AG09319 (cell line): ENCODE measurements at regions not wholly inside any gene's neighbourhood (a gene's known extent, or its start where the extent isn't known, plus 50 kb on each side); places are given as distances from the start of the nearest gene placed in this dataset.

Source experiments
- DNase-seq: peaks from one replicate; pipeline ENCODE4 v3.0.0-alpha.2; 2010; ENCODE audit warnings: low read depth; ENCODE audit errors: extremely low read depth
- TF ChIP-seq, protein P1 (sequence below): IDR thresholded peaks from 2 replicates; pipeline ENCODE4 v1.5.1; 2011; ENCODE audit warnings: low read depth, mild to moderate bottlenecking, inconsistent platforms, low read length, moderate library complexity

DNA sequence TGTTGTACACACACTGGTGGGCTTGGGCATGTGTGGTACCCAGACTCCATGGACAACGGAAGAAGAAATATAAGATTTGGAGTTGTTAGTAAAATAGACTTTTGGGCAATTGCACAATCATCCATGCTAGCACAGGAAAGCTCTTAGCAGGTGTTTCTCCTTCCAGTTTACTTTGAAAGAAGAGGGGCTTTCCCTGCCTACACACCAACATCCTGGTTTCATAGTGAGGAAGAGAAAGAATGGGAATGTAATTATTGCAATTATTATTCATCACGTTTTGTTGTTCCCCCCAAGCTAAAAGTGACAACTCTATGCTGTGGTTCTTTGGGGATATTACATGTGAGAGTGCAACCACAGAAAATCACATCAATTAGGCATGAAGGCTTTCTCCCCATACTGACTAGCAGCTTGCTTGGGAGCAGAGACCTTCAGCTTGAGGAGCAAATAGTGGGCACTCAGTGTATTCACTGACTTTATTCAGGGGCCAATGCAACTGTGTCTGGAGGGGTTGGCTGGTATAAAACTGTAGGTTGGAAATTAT lies 57.2 kb upstream of the PUDP start:
- TF ChIP-seq, protein P1, sequence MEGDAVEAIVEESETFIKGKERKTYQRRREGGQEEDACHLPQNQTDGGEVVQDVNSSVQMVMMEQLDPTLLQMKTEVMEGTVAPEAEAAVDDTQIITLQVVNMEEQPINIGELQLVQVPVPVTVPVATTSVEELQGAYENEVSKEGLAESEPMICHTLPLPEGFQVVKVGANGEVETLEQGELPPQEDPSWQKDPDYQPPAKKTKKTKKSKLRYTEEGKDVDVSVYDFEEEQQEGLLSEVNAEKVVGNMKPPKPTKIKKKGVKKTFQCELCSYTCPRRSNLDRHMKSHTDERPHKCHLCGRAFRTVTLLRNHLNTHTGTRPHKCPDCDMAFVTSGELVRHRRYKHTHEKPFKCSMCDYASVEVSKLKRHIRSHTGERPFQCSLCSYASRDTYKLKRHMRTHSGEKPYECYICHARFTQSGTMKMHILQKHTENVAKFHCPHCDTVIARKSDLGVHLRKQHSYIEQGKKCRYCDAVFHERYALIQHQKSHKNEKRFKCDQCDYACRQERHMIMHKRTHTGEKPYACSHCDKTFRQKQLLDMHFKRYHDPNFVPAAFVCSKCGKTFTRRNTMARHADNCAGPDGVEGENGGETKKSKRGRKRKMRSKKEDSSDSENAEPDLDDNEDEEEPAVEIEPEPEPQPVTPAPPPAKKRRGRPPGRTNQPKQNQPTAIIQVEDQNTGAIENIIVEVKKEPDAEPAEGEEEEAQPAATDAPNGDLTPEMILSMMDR: no peak
- no peak for DNase-seq

DNA sequence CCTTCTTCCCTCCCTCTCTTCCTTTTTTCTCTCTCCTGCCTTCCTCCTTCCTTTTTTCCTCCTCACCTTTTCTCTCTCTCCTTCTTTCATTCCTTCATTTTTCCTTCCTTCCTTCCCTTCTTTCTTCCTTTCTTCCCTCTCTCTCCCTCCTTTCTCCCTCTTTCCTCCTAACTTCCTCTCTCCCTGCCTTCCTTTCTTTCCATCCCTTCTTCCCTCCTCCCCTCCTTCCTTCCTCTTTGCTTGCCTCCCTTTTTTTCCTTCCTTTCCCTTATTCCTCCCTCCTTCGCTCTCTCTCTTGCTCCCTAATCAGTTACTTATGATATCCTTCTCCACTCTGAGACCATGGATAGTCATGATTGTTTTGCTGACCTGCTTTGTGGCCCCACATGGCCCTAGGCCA lies 56.7 kb upstream of the PUDP start:
- DNase-seq: no peak
- TF ChIP-seq, protein P1: no peak

DNA sequence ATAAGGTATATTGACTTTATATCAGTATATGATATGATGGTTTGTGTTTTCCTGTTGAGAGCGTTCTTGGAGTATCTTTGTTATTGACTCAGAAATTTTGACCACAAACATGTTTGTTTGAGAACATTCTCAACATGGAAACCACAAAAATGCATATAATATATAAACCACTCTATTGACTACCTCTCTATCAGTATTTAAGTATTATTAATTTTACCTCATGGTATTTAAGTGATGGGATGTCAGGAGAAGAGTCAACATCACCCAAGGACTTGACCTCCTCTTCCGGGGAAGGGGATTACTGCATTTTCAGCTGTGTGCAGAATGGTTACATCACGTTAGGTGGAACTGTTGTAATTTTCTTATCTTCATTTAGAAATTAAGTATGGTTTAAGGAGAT lies 54.3 kb upstream of the PUDP start:
- TF ChIP-seq, protein P1: no peak
- no peak for DNase-seq

DNA sequence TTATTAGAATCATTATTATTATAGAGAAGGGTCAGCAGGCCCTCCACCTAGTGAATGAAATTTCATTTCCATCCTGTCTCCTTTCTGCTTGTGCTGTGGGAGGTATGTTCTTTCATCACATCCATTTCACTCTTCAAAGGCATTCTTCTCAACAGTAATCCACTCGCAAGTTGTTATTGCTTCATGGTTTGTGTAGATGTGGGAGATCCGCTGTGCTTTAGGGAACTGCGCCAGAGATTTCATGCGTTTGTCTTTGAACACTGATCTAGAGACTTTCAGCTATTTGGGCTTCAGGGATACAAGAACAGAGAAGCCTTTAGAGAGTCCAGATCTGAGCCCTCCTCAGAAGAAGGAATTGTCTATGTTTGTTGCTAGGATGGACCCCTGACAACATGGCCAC lies 53.5 kb upstream of the PUDP start:
- no peak for DNase-seq
- TF ChIP-seq, protein P1: no peak

DNA sequence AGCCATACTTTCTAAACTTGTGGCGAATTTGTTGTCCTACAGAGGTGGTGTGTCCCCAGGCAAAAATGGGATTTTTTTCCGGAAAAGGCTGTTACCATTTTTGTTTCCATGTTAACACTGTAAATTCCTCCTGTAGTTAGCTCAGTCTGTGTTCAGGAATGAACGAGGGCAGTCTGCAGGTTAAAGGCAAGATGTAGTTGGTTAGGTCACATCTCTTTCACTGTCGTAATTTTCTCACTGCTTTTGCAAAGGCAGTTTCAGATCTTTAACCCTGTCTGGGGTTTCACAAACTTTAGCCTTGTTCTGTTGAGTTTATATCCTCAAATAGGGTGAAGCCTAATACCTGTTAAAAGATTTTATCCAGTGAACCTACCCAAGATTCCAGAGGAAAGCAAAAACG lies 50.5 kb upstream of the PUDP start:
- TF ChIP-seq, protein P1: no peak
- no peak for DNase-seq
